Mesenteric fat pad (tissue), 1 donor: ENCODE measurements at regions not wholly inside any gene's neighbourhood (a gene's known extent, or its start where the extent isn't known, plus 50 kb on each side); places are given as distances from the start of the nearest gene placed in this dataset.

Experiments used
- DNase-seq: peaks from one replicate; pipeline ENCODE4 v3.0.0-alpha.2; 2020; ENCODE audit warnings: low spot score
- donor health status: DM: yes; HTN: yes; CAD: no.

DNA sequence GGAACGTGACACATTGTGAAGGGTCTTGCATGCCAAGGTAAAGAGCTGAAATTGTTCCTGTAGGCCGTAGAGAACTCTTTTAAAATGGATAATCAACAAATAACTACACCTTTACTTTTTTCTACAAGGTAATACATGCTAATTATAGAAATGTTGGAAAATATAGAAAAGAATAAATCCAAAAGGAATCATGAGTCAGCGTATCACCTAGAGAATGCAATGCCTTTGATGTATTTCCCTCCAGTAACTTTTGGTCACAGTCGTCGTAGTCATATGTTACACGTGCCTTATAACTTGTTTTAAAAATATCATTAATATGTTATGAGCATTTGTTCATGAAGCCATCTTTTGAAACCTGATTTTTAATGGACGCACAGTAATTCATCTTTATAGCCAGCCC is 100.6 kb downstream of the LIPG start:
- no peak for DNase-seq

- peak; percentile 47 for DNase-seq
Measured at GRCh38 chr18:49658823-49659404, 97.1 kb downstream of the LIPG start.

DNA sequence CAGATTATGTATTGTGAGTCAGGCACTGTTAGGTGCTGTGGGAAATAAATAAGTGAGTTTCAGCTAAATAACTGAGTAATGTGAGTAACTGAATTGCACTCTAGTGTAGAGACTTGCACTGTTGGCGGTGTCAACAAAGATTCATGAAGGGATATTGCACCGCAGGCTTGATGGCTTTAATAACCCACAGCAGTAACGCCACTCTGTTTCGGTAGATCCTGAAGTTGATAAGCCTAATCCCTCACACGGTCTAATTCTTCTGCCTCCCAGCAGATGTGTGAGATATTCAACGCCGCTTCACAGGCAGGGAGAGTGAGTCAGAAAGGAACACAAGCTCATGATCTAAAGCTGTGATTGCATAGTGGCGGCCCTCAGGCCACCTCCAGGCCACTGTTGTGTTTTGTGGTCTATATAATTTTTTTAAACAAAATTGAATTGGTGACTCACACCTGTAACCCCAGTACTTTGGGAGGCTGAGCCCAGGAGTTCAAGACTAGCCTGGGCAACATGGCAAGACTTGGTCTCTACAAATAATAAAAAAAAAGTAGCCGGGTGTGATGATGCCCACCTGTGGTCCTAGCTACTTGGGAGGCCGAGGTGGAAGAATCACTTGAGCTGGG is 94.3 kb downstream of the LIPG start:
- DNase-seq: peak; percentile 12

- peak; percentile 53 for DNase-seq
Measured at GRCh38 chr18:49655266-49656072, 93.6 kb downstream of the LIPG start.

GRCh38 chr18:49654347-49654746 is 92.5 kb downstream of the LIPG start:
- DNase-seq: no peak

GRCh38 chr18:49652881-49653724 is 91.2 kb downstream of the LIPG start:
- peak; percentile 26 for DNase-seq

DNA sequence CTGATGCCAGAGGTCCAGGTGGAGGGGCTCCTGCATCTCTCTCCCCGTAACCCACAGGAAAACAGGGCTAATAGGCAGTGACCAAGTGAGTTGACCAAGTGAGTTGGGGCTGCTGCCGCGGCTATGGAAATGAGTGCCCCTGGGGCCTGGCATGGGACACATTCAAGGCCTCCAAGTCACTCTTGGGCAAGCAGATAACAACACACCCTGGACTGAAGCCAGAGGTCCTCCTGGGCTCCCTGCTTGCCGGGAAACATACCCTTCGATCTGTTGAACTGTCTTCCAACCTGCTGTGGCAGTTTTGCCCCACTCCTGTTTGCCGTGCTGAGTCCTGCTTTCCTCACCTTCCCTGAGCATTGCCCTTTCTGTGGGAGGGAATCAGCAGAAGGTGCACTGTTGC is 89.2 kb downstream of the LIPG start:
- no peak for DNase-seq

DNA sequence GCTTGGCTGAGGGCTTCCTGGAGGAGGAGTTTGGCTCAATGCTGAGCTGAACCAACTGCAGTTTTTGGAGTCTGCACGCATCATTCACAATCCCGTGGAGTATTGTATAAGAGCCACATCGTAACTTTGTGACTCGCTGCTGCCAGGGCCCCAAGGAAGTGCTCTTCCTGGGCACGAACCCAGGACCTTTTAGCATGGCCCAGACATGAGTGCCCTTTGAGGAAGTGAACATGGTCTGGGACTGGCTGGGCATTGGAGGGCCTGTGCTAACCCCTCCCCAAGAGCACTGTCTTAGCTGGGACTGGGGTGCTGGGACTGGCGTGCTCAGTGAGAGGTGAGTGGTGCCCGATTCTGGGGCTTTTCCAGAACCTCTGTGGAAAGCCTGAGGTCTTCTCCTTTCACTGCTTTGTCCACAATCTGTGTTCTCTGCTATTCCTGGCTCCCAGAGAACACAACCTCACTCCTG is 88.6 kb downstream of the LIPG start:
- DNase-seq: peak; percentile 81

- no peak for DNase-seq
Measured at GRCh38 chr18:49648811-49649210, 87.0 kb downstream of the LIPG start.
